Activated CD8-positive, alpha-beta T cell treated with anti-CD3 and anti-CD28 coated beads for 36 hours (primary cell): ENCODE measurements at regions not wholly inside any gene's neighbourhood (a gene's known extent, or its start where the extent isn't known, plus 50 kb on each side); places are given as distances from the start of the nearest gene placed in this dataset.

ENCODE experiments used
- ATAC-seq: fragments of 200-7000 bp; cut with Tn5 transposase; one replicate; pipeline ENCODE4 v1.10.0; 2021; ENCODE audit warnings: mild to moderate bottlenecking, moderate library complexity
- CTCF ChIA-PET: fragments of 350-600 bp; sonication (Branson Sonifier 250); formaldehyde crosslinking; loops from one replicate; lab custom pipeline; 2021; ENCODE audit warnings: antibody characterized with exemption; lab: Charles Lee
- POLR2A ChIA-PET: fragments of 350-600 bp; sonication (Branson Sonifier 250); formaldehyde crosslinking; loops from one replicate; lab custom pipeline; 2021; ENCODE audit warnings: antibody characterized with exemption; lab: Charles Lee
- DNase-seq: peaks from one replicate; pipeline ENCODE4 v3.0.0-alpha.2; 2020
- H3K27ac Mint-ChIP-seq: one replicate; pipeline ENCODE4 v1.8.0; 2021; ENCODE audit warnings: mild to moderate bottlenecking, mixed read lengths
- H3K27me3 Mint-ChIP-seq: one replicate; pipeline ENCODE4 v1.8.0; 2021; ENCODE audit warnings: mixed read lengths
- H3K36me3 Mint-ChIP-seq: one replicate; pipeline ENCODE4 v1.8.0; 2021; ENCODE audit warnings: low read depth, mixed read lengths
- H3K4me1 Mint-ChIP-seq: one replicate; pipeline ENCODE4 v1.8.0; 2021; ENCODE audit warnings: low read depth, mixed read lengths
- H3K4me3 Mint-ChIP-seq: one replicate; pipeline ENCODE4 v1.8.0; 2021; ENCODE audit warnings: mild to moderate bottlenecking, moderate library complexity, mixed read lengths
- H3K9me3 Mint-ChIP-seq: one replicate; pipeline ENCODE4 v1.8.0; 2021; ENCODE audit warnings: mixed read lengths
- CTCF ChIP-seq: fragments of 200-600 bp; IDR thresholded peaks from one replicate; pipeline ENCODE4 v1.8.0; 2022; ENCODE audit warnings: antibody characterized with exemption, mild to moderate bottlenecking
- intact Hi-C: fragments of 100-400 bp; cut with micrococcal nuclease; formaldehyde crosslinking; loops from one replicate; pipeline ENCODE4 v1.10.0; 2022

DNA sequence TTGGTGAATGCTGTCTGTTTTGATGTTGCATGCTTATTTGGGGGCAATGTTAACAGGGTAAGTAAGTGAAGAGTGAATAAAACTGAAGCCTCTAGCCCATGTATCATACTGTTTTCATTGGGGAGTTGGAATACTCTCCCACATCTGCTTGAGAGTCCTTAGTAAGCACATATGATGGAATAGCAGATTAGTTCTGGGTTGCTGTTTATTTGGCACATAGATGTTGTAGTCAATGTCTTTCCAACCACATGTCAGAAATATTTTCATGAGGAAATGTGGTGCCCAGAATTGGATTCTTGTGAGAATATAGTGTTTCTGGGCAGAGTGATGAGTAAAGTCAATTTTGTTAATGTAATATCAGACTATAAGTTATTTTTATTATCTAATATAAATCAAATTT, 611.7 kb upstream of the FTMT start:
- CTCF ChIA-PET, result no interaction called here
- intact Hi-C loops, result no loop called here
- no peak for ATAC-seq
- H3K4me1 Mint-ChIP-seq, result no peaks in the 10 kb centered on the region
- H3K36me3 Mint-ChIP-seq, result no peaks in the 10 kb centered on the region
- H3K4me3 Mint-ChIP-seq, result no peak overlapping the region
- no peak for TF ChIP-seq CTCF
- H3K27ac Mint-ChIP-seq, result no peak overlapping the region
- no peak for DNase-seq
- POLR2A ChIA-PET, result no interaction called here
- peaks cover 4% of the 10 kb centered on the region for H3K9me3 Mint-ChIP-seq
- no peaks in the 10 kb centered on the region for H3K27me3 Mint-ChIP-seq

DNA sequence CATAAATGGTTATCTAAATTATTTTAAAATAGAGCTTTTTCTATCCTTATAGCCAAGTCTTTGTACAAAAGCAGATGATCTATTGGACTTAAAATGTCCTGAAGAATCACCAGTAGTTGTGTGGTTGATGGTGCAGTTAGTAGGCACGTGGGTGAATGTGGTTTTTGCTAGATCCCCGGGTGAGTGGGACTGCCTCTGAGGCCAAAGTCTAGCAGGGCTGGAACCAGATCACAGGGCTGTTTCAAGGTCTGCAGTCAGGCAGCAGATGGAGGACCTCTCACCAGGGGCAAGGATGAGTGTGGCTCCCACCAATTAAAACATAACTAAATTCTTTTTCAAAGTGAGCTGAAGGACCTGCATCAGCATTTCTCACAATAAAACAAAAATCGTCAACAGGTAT, 604.7 kb upstream of the FTMT start:
- Mint-ChIP-seq H3K4me1 (no peaks in the 10 kb centered on the region), H3K9me3 (peaks cover 9% of the 10 kb centered on the region), H3K36me3 (no peaks in the 10 kb centered on the region), H3K4me3 (no peak overlapping the region), H3K27me3 (no peaks in the 10 kb centered on the region), H3K27ac (no peak overlapping the region)
- no peak for ATAC-seq
- ChIA-PET POLR2A (no interaction called here), CTCF (no interaction called here)
- intact Hi-C loops, result no loop called here
- no peak for DNase-seq
- no peak for TF ChIP-seq CTCF

GRCh38 chr5:121251954-121252353, 599.7 kb upstream of the FTMT start:
- H3K27ac Mint-ChIP-seq, result no peak overlapping the region
- intact Hi-C loops, result no loop called here
- no peak overlapping the region for H3K4me3 Mint-ChIP-seq
- DNase-seq, result no peak
- no peaks in the 10 kb centered on the region for H3K4me1 Mint-ChIP-seq
- peaks cover 9% of the 10 kb centered on the region for H3K9me3 Mint-ChIP-seq
- TF ChIP-seq CTCF, result no peak
- ATAC-seq, result no peak
- ChIA-PET CTCF (no interaction called here), POLR2A (no interaction called here)
- H3K36me3 Mint-ChIP-seq, result no peaks in the 10 kb centered on the region
- H3K27me3 Mint-ChIP-seq, result no peaks in the 10 kb centered on the region

DNA sequence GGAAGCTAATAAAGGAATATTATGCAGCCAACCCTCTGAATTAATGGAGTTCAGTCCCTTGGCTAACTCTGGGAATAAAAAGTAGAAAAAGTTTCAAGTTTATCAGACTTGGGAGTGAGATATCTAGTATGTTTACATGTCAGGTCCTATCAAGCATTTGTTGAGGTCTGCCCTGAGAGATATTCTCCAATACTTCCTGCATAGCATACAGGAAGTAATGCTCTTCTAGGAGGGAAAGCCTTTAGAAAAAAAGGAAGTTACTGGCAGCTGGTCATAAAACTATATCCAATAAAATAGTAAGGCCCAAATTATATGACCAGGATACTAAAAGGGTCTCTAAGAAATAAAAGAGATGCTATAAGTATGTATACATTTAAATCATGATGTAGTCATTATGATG, 594.1 kb upstream of the FTMT start:
- Mint-ChIP-seq H3K27ac (no peak overlapping the region), H3K4me3 (no peak overlapping the region), H3K9me3 (peaks cover 10% of the 10 kb centered on the region), H3K27me3 (no peaks in the 10 kb centered on the region), H3K36me3 (no peaks in the 10 kb centered on the region), H3K4me1 (no peaks in the 10 kb centered on the region)
- no peak for TF ChIP-seq CTCF
- ChIA-PET POLR2A (no interaction called here), CTCF (no interaction called here)
- ATAC-seq (no peak), DNase-seq (no peak)
- intact Hi-C loops, result no loop called here

DNA sequence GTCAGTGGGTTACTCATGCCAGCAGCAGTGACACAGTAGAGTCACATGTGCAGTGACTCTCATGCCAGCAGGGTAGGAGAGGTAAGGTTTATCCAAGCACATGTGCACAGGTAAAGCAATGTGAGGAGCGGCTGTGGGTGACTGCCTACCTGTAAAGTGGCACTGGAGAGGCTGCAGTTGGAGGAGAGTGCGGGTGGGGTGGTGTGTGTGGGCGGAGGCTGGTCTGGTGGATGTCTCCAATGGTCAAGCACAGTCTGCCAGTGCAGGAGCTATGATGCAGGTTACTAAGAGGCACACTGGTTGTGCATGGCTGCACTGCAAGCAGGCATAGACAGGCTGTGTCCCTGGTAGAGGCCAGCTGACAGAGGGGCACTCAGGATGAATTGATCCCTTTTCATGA, 588.2 kb upstream of the FTMT start:
- Mint-ChIP-seq H3K27me3 (no peaks in the 10 kb centered on the region), H3K4me1 (no peaks in the 10 kb centered on the region), H3K4me3 (no peak overlapping the region), H3K36me3 (no peaks in the 10 kb centered on the region), H3K27ac (no peak overlapping the region), H3K9me3 (peaks cover 9% of the 10 kb centered on the region)
- TF ChIP-seq CTCF, result no peak
- no peak for ATAC-seq
- ChIA-PET POLR2A (no interaction called here), CTCF (no interaction called here)
- intact Hi-C loops, result no loop called here
- DNase-seq, result no peak
